Naive thymus-derived CD4-positive, alpha-beta T cell (primary cell): ENCODE measurements at regions not wholly inside any gene's neighbourhood (a gene's known extent, or its start where the extent isn't known, plus 50 kb on each side); places are given as distances from the start of the nearest gene placed in this dataset.
"Not testable (repeated sequence)": the region's sequence is repeated elsewhere in the genome, so short reads cannot be mapped to it uniquely, and the experiment has no call there.

Source experiments
- ATAC-seq: fragments of 150-1000 bp; cut with Tn5 transposase; 2 replicates; pipeline ENCODE4 v1.10.0; 2021; ENCODE audit warnings: mild to moderate bottlenecking, moderate library complexity
- CTCF ChIA-PET: fragments of 350-600 bp; sonication (Branson Sonifier 250); formaldehyde crosslinking; loops from one replicate; lab custom pipeline; 2021; ENCODE audit warnings: antibody characterized with exemption; lab: Charles Lee
- POLR2A ChIA-PET: fragments of 350-600 bp; sonication (Branson Sonifier 250); formaldehyde crosslinking; loops from one replicate; lab custom pipeline; 2021; ENCODE audit warnings: antibody characterized with exemption, inconsistent platforms; lab: Charles Lee
- DNase-seq, 9 donors: peaks; one replicate each; pipeline versions ENCODE4 v3.0.0 to v3.0.0-alpha.2; 2020 to 2022; ENCODE audit warnings: mixed read lengths in 1 of 9
- H3K27ac ChIP-seq: one replicate; pipeline ENCODE4 v1.7.0; 2013; ENCODE audit warnings: mild to moderate bottlenecking, low read depth, low read length, moderate library complexity
- H3K27me3 ChIP-seq, 2 donors: one replicate each; pipeline ENCODE4 v1.7.0; 2013; ENCODE audit warnings: low read length in 2 of 2, mild to moderate bottlenecking in 2 of 2, moderate library complexity in 2 of 2; ENCODE audit not compliant: control insufficient read depth in 2 of 2, insufficient read depth in 2 of 2
- H3K36me3 ChIP-seq, 3 experiments: 1 replicate in 2 of 3; 2 replicates in 1 of 3; pipeline ENCODE4 v1.7.0; 2013; ENCODE audit warnings: low read length in 3 of 3, mild to moderate bottlenecking in 3 of 3, moderate library complexity in 1 of 3; ENCODE audit not compliant: insufficient read depth in 3 of 3, control insufficient read depth in 2 of 3
- H3K4me1 ChIP-seq, 2 donors: one replicate each; pipeline ENCODE4 v1.7.0; 2013; ENCODE audit warnings: low read length in 2 of 2, mild to moderate bottlenecking in 2 of 2, moderate library complexity in 1 of 2; ENCODE audit not compliant: control insufficient read depth in 2 of 2, insufficient read depth in 2 of 2
- H3K4me3 ChIP-seq: 2 replicates; pipeline ENCODE4 v1.7.0; 2013; ENCODE audit warnings: mild to moderate bottlenecking, low read length
- H3K9me3 ChIP-seq, 3 experiments: 1 replicate in 2 of 3; 2 replicates in 1 of 3; pipeline ENCODE4 v1.7.0; 2013; ENCODE audit warnings: low read length in 3 of 3; ENCODE audit not compliant: control insufficient read depth in 2 of 3
- H3K27ac Mint-ChIP-seq, 9 donors: one replicate each; pipeline ENCODE4 v1.8.0; 2020 to 2022; ENCODE audit warnings: mixed read lengths in 9 of 9, mild to moderate bottlenecking in 8 of 9, moderate library complexity in 5 of 9, inconsistent platforms in 2 of 9
- H3K27me3 Mint-ChIP-seq, 5 donors: one replicate each; pipeline ENCODE4 v1.8.0; 2021 to 2022; ENCODE audit warnings: mixed read lengths in 5 of 5, mild to moderate bottlenecking in 1 of 5
- H3K36me3 Mint-ChIP-seq, 5 donors: one replicate each; pipeline ENCODE4 v1.8.0; 2020 to 2022; ENCODE audit warnings: mixed read lengths in 5 of 5, mild to moderate bottlenecking in 3 of 5, inconsistent platforms in 1 of 5
- H3K4me1 Mint-ChIP-seq, 7 donors: one replicate each; pipeline ENCODE4 v1.8.0; 2020 to 2022; ENCODE audit warnings: mixed read lengths in 7 of 7, mild to moderate bottlenecking in 3 of 7, inconsistent platforms in 1 of 7
- H3K4me3 Mint-ChIP-seq, 10 donors: one replicate each; pipeline ENCODE4 v1.8.0; 2020 to 2022; ENCODE audit warnings: mild to moderate bottlenecking in 10 of 10, mixed read lengths in 10 of 10, moderate library complexity in 6 of 10, inconsistent platforms in 2 of 10
- H3K9me3 Mint-ChIP-seq, 11 donors: one replicate each; pipeline ENCODE4 v1.8.0; 2020 to 2022; ENCODE audit warnings: mixed read lengths in 11 of 11, mild to moderate bottlenecking in 4 of 11, inconsistent platforms in 1 of 11, moderate library complexity in 1 of 11
- intact Hi-C, 2 donors: fragments of 100-400 bp; cut with micrococcal nuclease; formaldehyde crosslinking; loops; one replicate each; pipeline ENCODE4 v1.15.1; 2023

GRCh38 chrX:40368611-40369061 is 212.1 kb upstream of the ATP6AP2 start:
- Mint-ChIP-seq H3K4me1 (no peaks in the 10 kb centered on the region), H3K27ac (no peak overlapping the region), H3K4me3 (no peak overlapping the region), H3K36me3 (peaks cover 0 to 3% (median 0%) of the 10 kb centered on the region in 5 donors), H3K9me3 (peaks cover 0 to 20% (median 7%) of the 10 kb centered on the region in 11 donors), H3K27me3 (no peaks in the 10 kb centered on the region)
- H3K4me1 ChIP-seq, result no peaks in the 10 kb centered on the region
- no peak for DNase-seq
- no peaks in the 10 kb centered on the region for H3K9me3 ChIP-seq
- no peak overlapping the region for H3K4me3 ChIP-seq
- ChIA-PET POLR2A (no interaction called here), CTCF (no interaction called here)
- no peak for ATAC-seq
- intact Hi-C loops, result no loop called here
- H3K27ac ChIP-seq, result no peak overlapping the region
- H3K27me3 ChIP-seq, result no peaks in the 10 kb centered on the region
- H3K36me3 ChIP-seq, result no peaks in the 10 kb centered on the region

- ATAC-seq (no peak), DNase-seq (no peak)
- CTCF ChIA-PET, result no interaction called here
- Histone ChIP-seq H3K27me3 (no peaks in the 10 kb centered on the region), H3K9me3 (no peaks in the 10 kb centered on the region), H3K36me3 (no peaks in the 10 kb centered on the region), H3K27ac (no peak overlapping the region), H3K4me3 (no peak overlapping the region), H3K4me1 (no peaks in the 10 kb centered on the region)
- H3K4me3 Mint-ChIP-seq, result no peak overlapping the region
- H3K27me3 Mint-ChIP-seq, result no peaks in the 10 kb centered on the region
- no peak overlapping the region for H3K27ac Mint-ChIP-seq
- peaks cover 0 to 20% (median 7%) of the 10 kb centered on the region in 11 donors for H3K9me3 Mint-ChIP-seq
- intact Hi-C loops, result no loop called here
- H3K36me3 Mint-ChIP-seq, result peaks cover 0 to 3% (median 0%) of the 10 kb centered on the region in 5 donors
- POLR2A ChIA-PET, result no interaction called here
- H3K4me1 Mint-ChIP-seq, result no peaks in the 10 kb centered on the region
Observed at GRCh38 chrX:40366661-40367060, 214.1 kb upstream of the ATP6AP2 start.

GRCh38 chrX:40362291-40362690 is 218.5 kb upstream of the ATP6AP2 start:
- CTCF ChIA-PET, H3K4me1 Mint-ChIP-seq, H3K4me1 ChIP-seq, DNase-seq, intact Hi-C loops, H3K9me3 ChIP-seq, H3K4me3 ChIP-seq, H3K36me3 ChIP-seq, H3K27me3 ChIP-seq, H3K27ac ChIP-seq, POLR2A ChIA-PET, H3K4me3 Mint-ChIP-seq, H3K36me3 Mint-ChIP-seq, H3K27me3 Mint-ChIP-seq, ATAC-seq, H3K27ac Mint-ChIP-seq: not testable (repeated sequence)
- peaks cover 0 to 20% (median 7%) of the 10 kb centered on the region in 11 donors for H3K9me3 Mint-ChIP-seq

GRCh38 chrX:40360557-40360956 is 220.2 kb upstream of the ATP6AP2 start:
- ATAC-seq (no peak), DNase-seq (no peak)
- H3K27ac ChIP-seq, result no peak overlapping the region
- H3K27ac Mint-ChIP-seq, result no peak overlapping the region
- no peaks in the 10 kb centered on the region for H3K9me3 ChIP-seq
- H3K27me3 Mint-ChIP-seq, result no peaks in the 10 kb centered on the region
- peaks cover 0 to 17% (median 7%) of the 10 kb centered on the region in 11 donors for H3K9me3 Mint-ChIP-seq
- H3K4me1 ChIP-seq, result no peaks in the 10 kb centered on the region
- H3K36me3 ChIP-seq, result no peaks in the 10 kb centered on the region
- intact Hi-C loops, result no loop called here
- peaks cover 0 to 3% (median 0%) of the 10 kb centered on the region in 5 donors for H3K36me3 Mint-ChIP-seq
- CTCF ChIA-PET, result no interaction called here
- POLR2A ChIA-PET, result no interaction called here
- H3K27me3 ChIP-seq, result no peaks in the 10 kb centered on the region
- no peaks in the 10 kb centered on the region for H3K4me1 Mint-ChIP-seq
- no peak overlapping the region for H3K4me3 Mint-ChIP-seq
- H3K4me3 ChIP-seq, result no peak overlapping the region

GRCh38 chrX:40359593-40359992 is 221.2 kb upstream of the ATP6AP2 start:
- Mint-ChIP-seq H3K27ac (no peak overlapping the region), H3K36me3 (no peaks in the 10 kb centered on the region), H3K4me3 (no peak overlapping the region), H3K27me3 (no peaks in the 10 kb centered on the region), H3K4me1 (no peaks in the 10 kb centered on the region), H3K9me3 (peaks cover 0 to 8% (median 0%) of the 10 kb centered on the region in 11 donors)
- Histone ChIP-seq H3K36me3 (no peaks in the 10 kb centered on the region), H3K4me1 (no peaks in the 10 kb centered on the region), H3K9me3 (no peaks in the 10 kb centered on the region), H3K27me3 (no peaks in the 10 kb centered on the region), H3K27ac (no peak overlapping the region), H3K4me3 (no peak overlapping the region)
- no peak for ATAC-seq
- ChIA-PET POLR2A (no interaction called here), CTCF (no interaction called here)
- no peak for DNase-seq
- intact Hi-C loops, result no loop called here

GRCh38 chrX:40358994-40359393 is 221.8 kb upstream of the ATP6AP2 start:
- no peaks in the 10 kb centered on the region for H3K9me3 ChIP-seq
- no peak overlapping the region for H3K4me3 ChIP-seq
- no peaks in the 10 kb centered on the region for H3K27me3 ChIP-seq
- intact Hi-C loops, result no loop called here
- H3K36me3 ChIP-seq, result no peaks in the 10 kb centered on the region
- ATAC-seq, result no peak
- no peaks in the 10 kb centered on the region for H3K27me3 Mint-ChIP-seq
- ChIA-PET POLR2A (no interaction called here), CTCF (no interaction called here)
- H3K4me1 Mint-ChIP-seq, result no peaks in the 10 kb centered on the region
- no peaks in the 10 kb centered on the region for H3K4me1 ChIP-seq
- H3K36me3 Mint-ChIP-seq, result no peaks in the 10 kb centered on the region
- no peak overlapping the region for H3K27ac ChIP-seq
- DNase-seq, result no peak
- peaks cover 0 to 2% (median 0%) of the 10 kb centered on the region in 11 donors for H3K9me3 Mint-ChIP-seq
- no peak overlapping the region for H3K4me3 Mint-ChIP-seq
- H3K27ac Mint-ChIP-seq, result no peak overlapping the region

- Histone ChIP-seq H3K4me1 (no peaks in the 10 kb centered on the region), H3K4me3 (no peak overlapping the region), H3K36me3 (no peaks in the 10 kb centered on the region), H3K27ac (no peak overlapping the region), H3K27me3 (no peaks in the 10 kb centered on the region), H3K9me3 (no peaks in the 10 kb centered on the region)
- ChIA-PET CTCF (no interaction called here), POLR2A (no interaction called here)
- Mint-ChIP-seq H3K27me3 (no peaks in the 10 kb centered on the region), H3K27ac (no peak overlapping the region), H3K4me1 (peaks cover 0 to 2% (median 0%) of the 10 kb centered on the region in 7 donors), H3K4me3 (no peak overlapping the region), H3K36me3 (peaks cover 0 to 3% (median 0%) of the 10 kb centered on the region in 5 donors), H3K9me3 (peaks cover 0 to 18% (median 3%) of the 10 kb centered on the region in 11 donors)
- DNase-seq, result no peak
- intact Hi-C loops, result no loop called here
- ATAC-seq, result no peak
Observed at GRCh38 chrX:40349251-40349650, 231.5 kb upstream of the ATP6AP2 start.
